Transverse colon (tissue), 4 donors: ENCODE measurements at regions not wholly inside any gene's neighbourhood (a gene's known extent, or its start where the extent isn't known, plus 50 kb on each side); places are given as distances from the start of the nearest gene placed in this dataset.

Experiments used
- DNase-seq: peaks from one replicate; pipeline ENCODE4 v3.0.0-alpha.2; 2019
- H3K27ac ChIP-seq, 4 donors: fragments of 200-600 bp; sonication (generic); 2 replicates each; pipeline ENCODE4 v1.5.1; 2016 to 2018; ENCODE audit warnings: inconsistent platforms in 4 of 4
- H3K27me3 ChIP-seq: fragments of 200-600 bp; sonication (generic); 2 replicates; pipeline ENCODE4 v1.5.1; 2017; ENCODE audit warnings: inconsistent platforms
- H3K36me3 ChIP-seq, 4 donors: fragments of 200-600 bp; sonication (generic); 2 replicates each; pipeline ENCODE4 v1.5.1; 2017 to 2019; ENCODE audit warnings: inconsistent platforms in 4 of 4
- H3K4me1 ChIP-seq, 4 donors: fragments of 200-600 bp; sonication (generic); 2 replicates each; pipeline ENCODE4 v1.5.1; 2017 to 2020; ENCODE audit warnings: inconsistent platforms in 4 of 4
- H3K4me3 ChIP-seq, 4 donors: fragments of 200-600 bp; sonication (generic); 1 replicate in 1 of 4; 2 replicates in 3 of 4; pipeline versions ENCODE4 v1.5.1 to v1.6.1; 2017 to 2019; ENCODE audit warnings: inconsistent platforms in 4 of 4
- H3K9me3 ChIP-seq, 2 donors: fragments of 200-600 bp; sonication (generic); 2 replicates each; pipeline ENCODE4 v1.5.1; 2017 to 2019; ENCODE audit warnings: inconsistent platforms in 2 of 2
- CTCF ChIP-seq, 5 experiments: fragments of 200-600 bp in 3 of 5; fragments of 450-650 bp in 2 of 5; sonication (generic) in 3 of 5; IDR thresholded peaks; 1 replicate in 2 of 5; 2 replicates in 3 of 5; pipeline ENCODE4 v1.5.1; 2016 to 2017; ENCODE audit warnings: antibody characterized with exemption in 5 of 5, inconsistent platforms in 3 of 5, mild to moderate bottlenecking in 2 of 5, moderate library complexity in 1 of 5
- EP300 ChIP-seq: sonication (generic); formaldehyde crosslinking; IDR thresholded peaks from one replicate; pipeline ENCODE4 v1.6.1; 2017; ENCODE audit warnings: antibody characterized with exemption, low read depth
- POLR2A ChIP-seq: fragments of 450-650 bp; IDR thresholded peaks from one replicate; pipeline ENCODE4 v1.6.1; 2016; ENCODE audit warnings: antibody characterized with exemption, mild to moderate bottlenecking, moderate library complexity
- POLR2AphosphoS5 ChIP-seq, 3 donors: sonication (generic); formaldehyde crosslinking; IDR thresholded peaks; one replicate each; pipeline ENCODE4 v1.6.1; 2016; ENCODE audit warnings: antibody characterized with exemption in 3 of 3
- WGBS, 2 donors: methylation state at CpG; one replicate each; pipeline ENCODE4 v1.1.5; 2018; ENCODE audit warnings: low coverage in 1 of 2; 5-methylcytosine and 5-hydroxymethylcytosine counted together
- in situ Hi-C, 4 donors: fragments of 200-750 bp; cut with MboI; loops; one replicate each; pipeline versions ENCODE4 v1.15.0 to v1.15.1; 2017; ENCODE audit warnings: low sequenced_read_pairs in 3 of 4, low pct_ligation_motif_present in 1 of 4, low pct_unique_long_range_greater_than_20kb in 1 of 4
- intact Hi-C: fragments of 100-400 bp; cut with DNase I; formaldehyde crosslinking; loops from one replicate; pipeline ENCODE4 v1.15.1; 2023; ENCODE audit warnings: low total_unique reads

- no peaks in the 10 kb centered on the region for H3K36me3 ChIP-seq
- WGBS, 2 donors: 61 to 70% methylated on average over 2 of the region's 2 CpGs
- in situ Hi-C loops (no loop called here), intact Hi-C loops (no loop called here)
- no peaks in the 10 kb centered on the region for H3K4me1 ChIP-seq
- no peak overlapping the region for H3K4me3 ChIP-seq
- no peaks in the 10 kb centered on the region for H3K27me3 ChIP-seq
- no peak for DNase-seq
- H3K27ac ChIP-seq: no peak overlapping the region
- H3K9me3 ChIP-seq: no peaks in the 10 kb centered on the region
- TF ChIP-seq CTCF (IDR thresholded peaks at IDR 0.05) (no peak), POLR2AphosphoS5 (IDR thresholded peaks at IDR 0.05) (no peak), EP300 (no peak), POLR2A (no peak)
Observed at GRCh38 chr6:147648916-147649315, 140.4 kb downstream of the SAMD5 start.

- WGBS, 2 donors: 64 to 67% methylated on average over 2 to 6 of the region's 6 CpGs
- intact Hi-C loops: no loop called here
- no peaks in the 10 kb centered on the region for H3K9me3 ChIP-seq
- no peaks in the 10 kb centered on the region for H3K36me3 ChIP-seq
- no peaks in the 10 kb centered on the region for H3K4me1 ChIP-seq
- peak; percentile 20 for DNase-seq
- in situ Hi-C loops: no loop called here
- H3K27ac ChIP-seq: no peak overlapping the region
- H3K27me3 ChIP-seq: no peaks in the 10 kb centered on the region
- no peak overlapping the region for H3K4me3 ChIP-seq
- TF ChIP-seq EP300 (no peak), CTCF (IDR thresholded peaks at IDR 0.05) (no peak), POLR2AphosphoS5 (IDR thresholded peaks at IDR 0.05) (no peak), POLR2A (no peak)
Observed at GRCh38 chr6:147651249-147652063, 143.0 kb downstream of the SAMD5 start.

- no peak for TF ChIP-seq POLR2A
- TF ChIP-seq POLR2AphosphoS5 (IDR thresholded peaks at IDR 0.05): no peak
- TF ChIP-seq EP300: no peak
- no peak for TF ChIP-seq CTCF (IDR thresholded peaks at IDR 0.05)
- intact Hi-C loops (no loop called here), in situ Hi-C loops (no loop called here)
- WGBS, 2 donors: 71 to 86% methylated on average over 2 of the region's 2 CpGs
- Histone ChIP-seq H3K4me3 (no peak overlapping the region), H3K36me3 (no peaks in the 10 kb centered on the region), H3K9me3 (no peaks in the 10 kb centered on the region), H3K27ac (no peak overlapping the region), H3K4me1 (no peaks in the 10 kb centered on the region), H3K27me3 (no peaks in the 10 kb centered on the region)
- no peak for DNase-seq
Observed at GRCh38 chr6:147653631-147654030, 145.1 kb downstream of the SAMD5 start.

GRCh38 chr6:147654103-147654845 is 145.8 kb downstream of the SAMD5 start:
- intact Hi-C loops (no loop called here), in situ Hi-C loops (no loop called here)
- no peak for TF ChIP-seq POLR2A
- TF ChIP-seq CTCF (IDR thresholded peaks at IDR 0.05): no peak
- TF ChIP-seq POLR2AphosphoS5 (IDR thresholded peaks at IDR 0.05): no peak
- no peak for TF ChIP-seq EP300
- DNase-seq: no peak
- Histone ChIP-seq H3K4me1 (no peaks in the 10 kb centered on the region), H3K27me3 (no peaks in the 10 kb centered on the region), H3K9me3 (no peaks in the 10 kb centered on the region), H3K4me3 (no peak overlapping the region), H3K27ac (no peak overlapping the region), H3K36me3 (no peaks in the 10 kb centered on the region)
- 81 to 86% methylated on average over 5 of the region's 5 CpGs for WGBS, 2 donors
